ENCODE measurements at regions not wholly inside any gene's neighbourhood (a gene's known extent, or its start where the extent isn't known, plus 50 kb on each side); places are given as distances from the start of the nearest gene placed in this dataset.

DNA sequence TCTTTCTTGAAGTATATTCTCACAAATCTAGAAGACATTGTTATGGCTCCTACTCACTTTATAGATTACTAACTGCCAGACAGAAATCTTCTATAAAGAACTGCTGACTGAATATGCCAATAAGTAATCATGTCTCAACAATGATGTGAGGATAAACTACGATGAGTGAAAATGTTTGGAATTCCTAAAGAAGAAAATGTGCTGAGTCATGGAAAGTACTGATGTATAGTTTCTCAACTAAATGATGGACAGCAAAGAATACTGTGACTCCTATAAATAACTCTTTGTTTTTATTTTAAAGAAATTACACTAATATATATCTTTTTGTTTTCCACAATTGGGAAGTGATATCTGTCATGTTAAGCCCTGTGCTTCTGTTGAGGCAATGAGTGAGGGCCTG lies 232.9 kb downstream of the LNPK start:
- H3K27ac ChIP-seq: no peak overlapping the region
- TF ChIP-seq, protein P1, sequence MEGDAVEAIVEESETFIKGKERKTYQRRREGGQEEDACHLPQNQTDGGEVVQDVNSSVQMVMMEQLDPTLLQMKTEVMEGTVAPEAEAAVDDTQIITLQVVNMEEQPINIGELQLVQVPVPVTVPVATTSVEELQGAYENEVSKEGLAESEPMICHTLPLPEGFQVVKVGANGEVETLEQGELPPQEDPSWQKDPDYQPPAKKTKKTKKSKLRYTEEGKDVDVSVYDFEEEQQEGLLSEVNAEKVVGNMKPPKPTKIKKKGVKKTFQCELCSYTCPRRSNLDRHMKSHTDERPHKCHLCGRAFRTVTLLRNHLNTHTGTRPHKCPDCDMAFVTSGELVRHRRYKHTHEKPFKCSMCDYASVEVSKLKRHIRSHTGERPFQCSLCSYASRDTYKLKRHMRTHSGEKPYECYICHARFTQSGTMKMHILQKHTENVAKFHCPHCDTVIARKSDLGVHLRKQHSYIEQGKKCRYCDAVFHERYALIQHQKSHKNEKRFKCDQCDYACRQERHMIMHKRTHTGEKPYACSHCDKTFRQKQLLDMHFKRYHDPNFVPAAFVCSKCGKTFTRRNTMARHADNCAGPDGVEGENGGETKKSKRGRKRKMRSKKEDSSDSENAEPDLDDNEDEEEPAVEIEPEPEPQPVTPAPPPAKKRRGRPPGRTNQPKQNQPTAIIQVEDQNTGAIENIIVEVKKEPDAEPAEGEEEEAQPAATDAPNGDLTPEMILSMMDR (conservative IDR thresholded peaks at IDR 0.05): no peak
- no peak for TF ChIP-seq ZFX (IDR thresholded peaks at IDR 0.05)

DNA sequence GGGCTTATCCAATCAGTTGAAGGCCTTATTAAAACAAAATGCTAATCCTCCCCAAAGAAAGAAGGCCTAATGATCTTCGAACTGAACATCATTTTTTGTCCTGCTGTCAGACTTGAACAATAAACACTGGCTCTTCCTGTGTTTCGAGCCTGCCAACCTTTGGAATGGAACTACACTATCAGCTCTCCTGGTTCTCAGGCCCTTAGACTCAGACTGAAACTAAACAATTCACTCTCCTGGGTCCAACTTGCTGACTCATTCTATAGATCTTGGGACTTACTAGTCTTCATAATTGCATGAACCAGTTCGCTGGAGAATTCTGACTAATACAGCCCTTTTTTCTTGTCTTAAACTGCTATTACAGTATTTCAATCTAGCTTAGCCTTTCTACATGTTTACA lies 235.2 kb downstream of the LNPK start:
- no peak overlapping the region for H3K27ac ChIP-seq
- TF ChIP-seq, protein P1 (conservative IDR thresholded peaks at IDR 0.05): no peak
- TF ChIP-seq ZFX (IDR thresholded peaks at IDR 0.05): no peak

DNA sequence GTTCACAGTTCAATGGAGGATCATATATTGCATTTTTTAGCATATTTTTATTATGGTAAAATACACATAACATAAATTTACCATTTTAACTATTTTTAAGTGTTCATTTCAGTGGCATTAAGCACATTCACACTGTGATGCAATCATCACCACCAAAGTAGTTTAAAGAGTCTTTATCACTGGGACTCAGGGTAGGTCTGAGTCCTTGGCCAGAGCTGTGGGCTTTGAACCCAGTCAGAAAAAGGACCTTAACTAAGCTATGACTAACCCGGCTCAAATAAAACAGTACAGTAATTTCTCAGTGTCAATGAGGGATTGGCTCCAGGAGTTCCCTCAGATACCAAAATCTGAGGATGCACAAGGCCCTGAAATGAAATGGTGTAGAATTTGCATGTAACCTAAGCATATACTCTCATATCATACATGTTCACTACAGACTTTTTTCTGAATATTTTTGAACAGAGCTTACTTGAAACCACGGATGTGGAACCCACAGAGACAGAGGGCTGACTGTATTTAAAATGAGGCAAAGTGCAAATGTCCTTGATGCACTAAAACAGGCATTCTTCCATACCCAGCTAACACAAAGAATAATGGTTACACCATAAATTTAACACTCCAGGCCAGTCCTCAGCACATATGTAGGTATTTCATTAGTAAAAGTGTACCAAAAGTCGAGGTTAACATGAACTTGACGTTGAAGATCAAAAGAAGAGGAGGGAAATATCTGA lies 246.2 kb downstream of the LNPK start:
- TF ChIP-seq, protein P1 (conservative IDR thresholded peaks at IDR 0.05): no peak
- TF ChIP-seq ZFX (IDR thresholded peaks at IDR 0.05): no peak
- H3K27ac ChIP-seq: no peak overlapping the region

DNA sequence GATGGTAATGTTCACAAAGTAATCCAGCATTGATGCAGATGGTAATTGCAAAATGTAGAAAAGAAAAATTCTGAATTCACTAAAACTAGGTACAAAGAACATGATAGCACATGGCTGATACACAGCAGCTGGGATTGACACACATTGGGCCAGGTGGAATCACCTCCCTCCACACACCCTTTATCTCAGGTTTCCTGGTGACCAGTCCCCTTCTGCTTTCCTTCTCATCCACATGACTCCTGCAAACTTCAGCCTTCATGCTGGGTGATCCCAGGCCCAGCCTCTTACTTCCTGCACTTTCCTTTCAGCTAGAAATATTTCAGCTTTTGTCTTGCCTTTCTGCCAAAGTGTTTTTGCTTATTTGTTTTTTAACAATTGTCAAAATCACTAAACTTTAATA lies 246.9 kb downstream of the LNPK start:
- TF ChIP-seq ZFX (IDR thresholded peaks at IDR 0.05): no peak
- TF ChIP-seq, protein P1 (conservative IDR thresholded peaks at IDR 0.05): no peak
- no peak overlapping the region for H3K27ac ChIP-seq

DNA sequence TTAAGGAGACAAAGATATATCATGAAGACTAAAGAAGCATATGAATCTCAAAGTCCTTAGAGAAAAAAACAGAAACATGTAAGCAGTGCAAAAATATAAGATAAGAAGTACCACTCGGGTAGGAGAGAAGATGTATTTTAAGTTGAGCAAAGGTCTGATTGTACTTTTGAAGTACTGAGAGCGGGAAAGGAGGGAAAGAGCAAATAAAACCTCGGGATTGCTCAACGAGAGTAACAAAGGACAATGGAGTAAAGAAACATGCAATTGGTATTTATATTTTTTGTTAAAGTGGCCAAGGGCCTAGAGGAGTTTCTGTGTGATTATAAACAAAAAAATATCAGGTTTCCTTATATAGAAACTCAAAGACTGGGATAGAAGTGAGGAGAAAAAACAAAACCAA lies 251.9 kb downstream of the LNPK start:
- H3K27ac ChIP-seq: no peak overlapping the region
- TF ChIP-seq, protein P1 (conservative IDR thresholded peaks at IDR 0.05): no peak

DNA sequence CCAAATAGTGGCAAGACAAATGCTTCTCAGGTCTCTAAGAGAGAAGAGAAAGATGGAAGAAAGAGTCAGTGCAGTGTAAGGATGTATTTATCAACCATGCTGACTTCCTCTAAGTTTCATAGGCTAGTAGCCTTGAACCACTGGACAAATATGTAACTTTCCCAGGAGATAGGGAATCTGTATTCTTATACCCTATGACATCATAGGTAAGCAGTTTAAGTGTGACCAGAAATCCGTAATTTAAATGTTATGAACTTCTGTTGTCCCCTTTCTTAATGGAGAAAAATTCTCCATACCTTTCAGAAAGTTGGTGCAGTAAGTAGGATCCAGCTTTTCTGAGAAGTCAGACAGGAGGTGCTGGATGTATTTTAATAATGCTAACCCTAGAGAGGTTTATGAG lies 256.2 kb downstream of the LNPK start:
- H3K27ac ChIP-seq: no peak overlapping the region
- TF ChIP-seq, protein P1 (conservative IDR thresholded peaks at IDR 0.05): no peak
- TF ChIP-seq ZFX (IDR thresholded peaks at IDR 0.05): no peak

DNA sequence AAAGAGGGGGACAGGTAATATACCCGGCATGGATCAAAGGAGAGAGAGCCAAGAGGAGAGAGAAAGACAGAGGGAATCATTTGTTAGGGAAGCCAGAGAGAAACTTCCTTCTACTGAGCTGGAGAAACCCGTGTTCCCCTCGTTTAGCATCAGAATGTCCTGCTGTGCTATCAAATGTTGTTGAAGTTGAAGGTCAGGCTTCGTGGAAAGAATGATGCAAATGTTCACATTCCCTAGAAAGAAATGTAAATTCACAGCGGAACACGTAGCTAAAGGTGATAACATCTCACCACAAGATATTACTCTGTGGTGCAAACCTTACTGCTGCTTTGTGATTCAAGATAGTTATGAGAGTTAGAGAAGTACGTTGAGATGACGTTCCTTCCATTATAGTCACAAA lies 258.1 kb downstream of the LNPK start:
- TF ChIP-seq, protein P1 (conservative IDR thresholded peaks at IDR 0.05): no peak
- no peak for TF ChIP-seq ZFX (IDR thresholded peaks at IDR 0.05)
- H3K27ac ChIP-seq: no peak overlapping the region

All from C4-2B (cell line).